Mucosa of rectum (tissue), 2 donors: ENCODE measurements at regions not wholly inside any gene's neighbourhood (a gene's known extent, or its start where the extent isn't known, plus 50 kb on each side); places are given as distances from the start of the nearest gene placed in this dataset.

Experiments
- H3K27ac ChIP-seq, 2 donors: one replicate each; pipeline ENCODE4 v1.7.0; 2013; ENCODE audit warnings: inconsistent platforms in 2 of 2, low read depth in 2 of 2, low read length in 2 of 2
- H3K27me3 ChIP-seq, 2 donors: one replicate each; pipeline ENCODE4 v1.7.0; 2013; ENCODE audit warnings: low read length in 2 of 2; ENCODE audit not compliant: control insufficient read depth in 2 of 2, insufficient read depth in 2 of 2
- H3K36me3 ChIP-seq, 2 donors: one replicate each; pipeline ENCODE4 v1.7.0; 2013; ENCODE audit warnings: low read length in 2 of 2; ENCODE audit not compliant: control insufficient read depth in 2 of 2, insufficient read depth in 2 of 2
- H3K4me1 ChIP-seq, 2 donors: one replicate each; pipeline ENCODE4 v1.7.0; 2013; ENCODE audit warnings: low read length in 2 of 2, mild to moderate bottlenecking in 1 of 2; ENCODE audit not compliant: control insufficient read depth in 2 of 2, insufficient read depth in 2 of 2
- H3K4me3 ChIP-seq, 2 donors: one replicate each; pipeline ENCODE4 v1.7.0; 2013; ENCODE audit warnings: low read length in 2 of 2
- H3K9ac ChIP-seq, 2 donors: one replicate each; pipeline ENCODE4 v1.7.0; 2013; ENCODE audit warnings: low read length in 2 of 2, low read depth in 1 of 2, mild to moderate bottlenecking in 1 of 2
- H3K9me3 ChIP-seq, 2 donors: one replicate each; pipeline ENCODE4 v1.7.0; 2013; ENCODE audit warnings: low read length in 2 of 2; ENCODE audit not compliant: control insufficient read depth in 2 of 2
- donor health status: healthy.
- donor health status: Normal muscosa, but diverticular disease.

DNA sequence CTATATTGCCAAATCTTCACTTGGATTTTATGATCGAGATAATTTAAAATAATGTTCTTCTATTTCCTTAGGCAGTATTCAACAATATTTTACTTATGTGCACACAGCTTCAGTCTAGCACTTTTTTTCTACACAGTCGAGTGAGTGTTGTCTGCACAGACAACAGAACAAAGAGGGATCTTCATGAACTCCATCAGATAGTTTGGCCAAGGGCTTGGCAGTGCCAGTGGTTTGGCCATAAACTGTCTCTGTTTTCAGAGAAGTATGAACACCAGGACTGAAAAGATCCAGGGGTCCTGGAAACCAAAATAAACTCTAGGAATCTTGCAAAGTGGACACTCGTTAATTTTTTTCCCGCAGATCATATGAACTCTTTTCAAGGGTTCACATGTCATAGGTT, 547.3 kb downstream of the PLCL1 start:
- H3K36me3 ChIP-seq: no peaks in the 10 kb centered on the region
- H3K4me1 ChIP-seq: no peaks in the 10 kb centered on the region
- H3K9me3 ChIP-seq: no peaks in the 10 kb centered on the region

DNA sequence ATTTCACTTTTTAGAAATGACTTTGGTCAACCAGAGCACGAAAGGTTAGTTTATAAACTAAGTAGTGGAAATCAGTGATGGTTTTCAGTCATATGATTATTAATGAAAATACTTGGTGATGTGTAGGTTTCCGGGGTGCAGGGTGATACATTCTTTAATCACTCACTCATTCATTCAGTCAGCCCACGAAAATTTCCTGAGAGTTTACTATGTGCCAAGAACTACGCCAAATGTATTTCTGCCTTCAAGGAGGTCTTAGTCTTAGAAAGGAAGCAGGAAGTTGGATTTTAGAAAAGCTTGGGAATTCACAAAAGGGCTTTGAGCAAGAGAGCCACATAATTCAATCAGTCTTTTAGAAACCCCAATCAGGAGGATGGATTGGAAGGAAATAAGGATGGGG, 543.6 kb downstream of the PLCL1 start:
- H3K4me3 ChIP-seq: no peak overlapping the region
- H3K27ac ChIP-seq: no peak overlapping the region
- no peaks in the 10 kb centered on the region for H3K27me3 ChIP-seq
- no peaks in the 10 kb centered on the region for H3K9me3 ChIP-seq
- no peaks in the 10 kb centered on the region for H3K36me3 ChIP-seq
- H3K4me1 ChIP-seq: no peaks in the 10 kb centered on the region
- H3K9ac ChIP-seq: no peak overlapping the region

More for the DNA sequence above, 547.3 kb downstream of the PLCL1 start:
- H3K9ac ChIP-seq: no peak overlapping the region
- no peak overlapping the region for H3K27ac ChIP-seq
- no peak overlapping the region for H3K4me3 ChIP-seq
- H3K27me3 ChIP-seq: no peaks in the 10 kb centered on the region

DNA sequence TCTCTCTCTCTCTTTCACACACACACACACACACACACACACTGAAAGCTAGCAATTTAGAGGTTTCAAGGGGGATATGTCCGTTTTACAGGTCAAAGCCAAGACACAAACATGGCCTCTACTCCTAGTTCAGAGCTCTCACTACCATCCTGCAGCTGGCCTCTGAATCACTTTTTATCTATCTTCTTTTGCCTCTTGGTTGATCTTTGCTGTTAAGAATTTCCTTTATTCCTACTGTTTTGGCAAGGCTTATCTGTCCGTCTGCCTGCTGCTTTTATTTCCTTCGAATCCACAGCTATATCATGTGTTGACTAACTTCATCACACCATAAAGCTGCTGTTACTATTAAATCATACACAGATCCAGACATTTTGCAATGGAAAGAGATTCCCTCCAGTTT, 543.0 kb downstream of the PLCL1 start:
- no peaks in the 10 kb centered on the region for H3K4me1 ChIP-seq
- no peaks in the 10 kb centered on the region for H3K36me3 ChIP-seq
- no peaks in the 10 kb centered on the region for H3K9me3 ChIP-seq
- no peak overlapping the region for H3K9ac ChIP-seq
- H3K27me3 ChIP-seq: no peaks in the 10 kb centered on the region
- H3K27ac ChIP-seq: no peak overlapping the region
- H3K4me3 ChIP-seq: no peak overlapping the region

DNA sequence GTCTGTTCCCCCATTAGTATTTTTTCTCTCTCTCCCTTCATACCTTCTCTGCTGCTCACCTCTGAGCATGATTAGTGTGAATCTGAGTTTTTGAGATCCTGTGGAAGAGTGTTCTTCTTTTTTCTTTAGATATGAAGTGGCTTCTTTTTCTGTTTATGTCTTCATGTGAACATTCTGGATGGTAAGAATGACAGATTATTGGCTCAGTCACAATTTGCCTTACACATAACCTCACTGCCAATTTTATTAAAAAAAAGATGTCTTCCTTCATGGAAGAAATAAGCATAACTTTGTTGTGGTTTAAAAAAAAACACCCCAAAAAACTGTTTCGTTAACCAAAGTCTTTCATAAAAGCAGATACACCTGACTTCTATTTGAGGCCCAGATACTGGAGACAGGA, 539.1 kb downstream of the PLCL1 start:
- Histone ChIP-seq H3K9ac (no peak overlapping the region), H3K27ac (no peak overlapping the region), H3K36me3 (no peaks in the 10 kb centered on the region), H3K9me3 (no peaks in the 10 kb centered on the region), H3K4me3 (no peak overlapping the region), H3K27me3 (peaks cover 0 to 3% of the 10 kb centered on the region in 2 donors), H3K4me1 (no peaks in the 10 kb centered on the region)

DNA sequence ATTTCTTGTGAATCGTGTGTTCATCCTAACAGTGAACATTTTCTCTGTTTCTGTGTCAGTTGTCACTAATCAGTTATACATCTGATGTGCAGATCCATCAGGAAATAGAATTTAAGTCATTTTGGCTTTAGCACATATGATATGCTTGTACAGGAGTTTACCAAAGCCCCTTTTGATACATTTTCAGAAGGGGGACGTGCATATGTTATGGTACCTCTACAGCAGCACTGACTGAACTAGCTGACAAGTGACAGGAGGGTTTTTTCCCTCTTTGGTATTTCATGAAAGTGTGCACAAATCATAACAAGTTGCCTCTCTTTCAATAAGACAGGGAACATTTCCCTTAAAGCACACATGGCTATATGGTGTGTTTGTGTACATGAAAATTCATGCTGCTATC, 536.5 kb downstream of the PLCL1 start:
- Histone ChIP-seq H3K9ac (no peak overlapping the region), H3K9me3 (no peaks in the 10 kb centered on the region), H3K27ac (no peak overlapping the region), H3K4me1 (no peaks in the 10 kb centered on the region), H3K27me3 (peaks cover 3 to 4% of the 10 kb centered on the region in 2 donors), H3K4me3 (no peak overlapping the region), H3K36me3 (no peaks in the 10 kb centered on the region)

DNA sequence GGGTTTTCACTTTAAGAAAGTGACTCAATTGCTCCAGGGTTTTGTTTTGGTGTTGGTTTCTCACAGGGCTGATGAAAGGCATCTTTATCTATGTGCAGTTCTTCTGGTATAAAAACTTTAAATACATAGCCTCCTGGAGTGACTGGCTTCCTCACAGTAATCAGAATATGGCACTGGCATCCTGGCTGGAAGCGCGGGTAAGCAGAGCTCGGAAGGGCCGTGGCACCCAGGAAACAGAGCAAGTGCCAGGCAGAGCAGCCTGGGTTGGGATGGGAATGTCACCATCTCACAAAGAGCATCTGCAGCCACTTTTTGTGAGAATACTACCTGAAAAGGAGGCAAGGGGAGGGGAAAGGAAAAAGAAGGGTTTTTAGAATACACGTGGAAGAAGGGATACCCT, 534.7 kb downstream of the PLCL1 start:
- no peak overlapping the region for H3K4me3 ChIP-seq
- H3K9me3 ChIP-seq: no peaks in the 10 kb centered on the region
- no peak overlapping the region for H3K27ac ChIP-seq
- H3K4me1 ChIP-seq: no peaks in the 10 kb centered on the region
- H3K27me3 ChIP-seq: peaks cover 3 to 4% of the 10 kb centered on the region in 2 donors
- no peaks in the 10 kb centered on the region for H3K36me3 ChIP-seq
- no peak overlapping the region for H3K9ac ChIP-seq

DNA sequence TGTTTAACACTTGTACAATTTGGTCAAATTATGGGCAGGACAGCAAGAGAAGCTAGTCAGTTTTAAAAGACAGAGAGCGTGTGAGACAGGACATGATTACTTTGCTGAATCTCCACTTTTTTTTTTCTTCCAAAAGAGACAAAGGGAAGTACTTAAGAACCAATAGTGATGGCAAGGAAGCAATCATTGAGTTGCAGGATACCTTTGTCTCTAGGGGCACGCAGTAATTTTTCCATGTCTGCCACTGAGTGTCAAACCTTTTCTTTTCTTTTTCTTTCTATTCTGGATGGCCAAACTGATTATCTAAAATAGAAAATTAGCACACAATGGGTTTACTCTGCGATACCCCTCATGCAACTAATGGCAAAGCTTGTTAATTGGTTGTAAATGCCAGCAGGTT, 533.0 kb downstream of the PLCL1 start:
- peaks cover 3 to 4% of the 10 kb centered on the region in 2 donors for H3K27me3 ChIP-seq
- H3K4me1 ChIP-seq: no peaks in the 10 kb centered on the region
- no peak overlapping the region for H3K4me3 ChIP-seq
- no peaks in the 10 kb centered on the region for H3K9me3 ChIP-seq
- no peak overlapping the region for H3K9ac ChIP-seq
- no peaks in the 10 kb centered on the region for H3K36me3 ChIP-seq
- no peak overlapping the region for H3K27ac ChIP-seq

DNA sequence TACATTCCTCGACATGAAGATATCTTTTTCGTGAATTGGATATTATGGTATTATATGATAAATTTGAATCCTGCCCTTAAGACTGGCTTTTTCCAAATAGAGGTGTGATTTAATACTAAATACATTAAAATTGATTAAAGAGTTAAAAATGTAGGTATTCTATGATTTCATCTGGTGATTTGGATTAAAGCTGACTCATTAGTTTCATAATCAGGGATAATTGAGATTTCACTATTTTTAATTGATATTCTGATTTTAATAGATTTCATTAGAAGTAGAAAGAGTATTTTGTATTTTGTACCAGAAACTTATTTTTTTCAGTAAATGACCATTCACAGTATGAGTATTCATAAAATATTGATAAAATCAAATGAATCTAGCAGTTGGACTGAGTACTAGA, 524.1 kb downstream of the PLCL1 start:
- no peaks in the 10 kb centered on the region for H3K4me1 ChIP-seq
- H3K9me3 ChIP-seq: no peaks in the 10 kb centered on the region
- no peak overlapping the region for H3K4me3 ChIP-seq
- H3K27me3 ChIP-seq: no peaks in the 10 kb centered on the region
- no peak overlapping the region for H3K27ac ChIP-seq
- no peaks in the 10 kb centered on the region for H3K36me3 ChIP-seq
- H3K9ac ChIP-seq: no peak overlapping the region

DNA sequence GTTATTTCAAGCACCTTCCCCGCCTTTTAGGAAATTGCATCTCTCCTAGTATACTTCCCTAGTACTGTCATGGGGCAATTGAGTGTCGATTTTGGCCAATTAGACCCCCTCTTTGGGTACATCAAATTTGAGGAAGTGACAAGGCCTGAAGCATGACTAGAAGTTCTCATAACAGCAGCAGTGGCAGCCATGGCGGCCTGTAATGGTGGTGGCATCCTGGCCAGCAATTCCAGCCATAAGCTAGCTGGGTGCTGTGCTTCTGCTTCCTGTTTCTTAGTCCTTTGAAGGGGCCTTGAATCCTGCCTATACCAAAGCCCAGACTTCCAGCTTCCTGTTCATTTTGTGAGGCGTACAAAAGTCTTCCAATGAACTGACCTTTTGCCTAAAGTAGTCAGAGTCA, 523.1 kb downstream of the PLCL1 start:
- Histone ChIP-seq H3K4me1 (no peaks in the 10 kb centered on the region), H3K27ac (no peak overlapping the region), H3K36me3 (no peaks in the 10 kb centered on the region), H3K9me3 (no peaks in the 10 kb centered on the region), H3K27me3 (no peaks in the 10 kb centered on the region), H3K9ac (no peak overlapping the region), H3K4me3 (no peak overlapping the region)

DNA sequence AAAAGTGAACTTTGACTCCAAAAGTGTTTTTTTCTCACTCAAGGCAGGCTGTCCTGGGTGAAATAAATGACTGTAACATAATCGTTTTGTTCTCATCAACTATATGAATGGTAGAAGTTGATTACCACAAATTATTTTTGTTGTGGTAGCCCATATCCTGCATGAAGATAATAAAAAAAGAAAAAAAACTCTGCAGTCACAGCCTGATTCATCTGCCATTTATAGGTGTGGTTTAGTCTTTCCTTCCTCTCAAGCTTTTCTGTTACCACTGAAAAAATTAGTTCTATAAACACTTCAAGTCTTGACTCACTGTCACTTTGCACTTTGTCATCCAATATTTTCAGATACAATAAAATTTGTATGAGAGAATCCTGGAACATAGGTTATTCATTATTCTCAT, 522.0 kb downstream of the PLCL1 start:
- no peaks in the 10 kb centered on the region for H3K36me3 ChIP-seq
- H3K9me3 ChIP-seq: no peaks in the 10 kb centered on the region
- no peaks in the 10 kb centered on the region for H3K4me1 ChIP-seq
- H3K4me3 ChIP-seq: no peak overlapping the region
- H3K27me3 ChIP-seq: no peaks in the 10 kb centered on the region
- H3K9ac ChIP-seq: no peak overlapping the region
- peak overlapping the region in 1 of 2 donors; percentile 47 for H3K27ac ChIP-seq

DNA sequence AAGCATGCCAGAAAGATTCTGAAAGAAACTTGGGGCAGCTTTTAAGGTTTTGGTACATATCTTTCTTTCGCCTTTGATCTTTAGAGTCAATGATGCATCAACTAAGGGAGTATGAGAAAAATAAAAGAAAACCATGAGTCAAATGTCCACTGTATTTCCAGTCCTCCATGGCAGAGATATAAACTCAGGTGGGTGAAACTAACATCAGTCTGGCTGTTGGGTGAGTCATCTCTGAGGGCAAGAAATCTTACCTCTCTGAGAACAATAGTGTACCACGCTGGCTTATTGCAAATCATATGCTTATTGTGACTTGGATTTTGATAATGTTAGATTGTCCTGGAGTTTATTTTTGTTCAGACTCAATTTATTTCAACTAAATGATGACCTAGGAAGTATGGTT, 521.0 kb downstream of the PLCL1 start:
- no peak overlapping the region for H3K27ac ChIP-seq
- no peak overlapping the region for H3K4me3 ChIP-seq
- H3K9ac ChIP-seq: no peak overlapping the region
- H3K9me3 ChIP-seq: no peaks in the 10 kb centered on the region
- no peaks in the 10 kb centered on the region for H3K27me3 ChIP-seq
- H3K4me1 ChIP-seq: no peaks in the 10 kb centered on the region
- no peaks in the 10 kb centered on the region for H3K36me3 ChIP-seq
